ENCODE measurements at regions not wholly inside any gene's neighbourhood (a gene's known extent, or its start where the extent isn't known, plus 50 kb on each side); places are given as distances from the start of the nearest gene placed in this dataset.

GRCh38 chr7:93013446-93014061 lies 104.2 kb downstream of the SAMD9 start:
- H3K4me3 ChIP-seq (ENCODE audit: low read length): no peak overlapping the region
- no peaks in the 10 kb centered on the region for H3K27me3 ChIP-seq (ENCODE audit: low read length)
- no peaks in the 10 kb centered on the region for H3K36me3 ChIP-seq (ENCODE audit: insufficient read depth, low read length)
- H3K9ac ChIP-seq (ENCODE audit: low read length): no peak overlapping the region
- no peaks in the 10 kb centered on the region for H3K9me2 ChIP-seq (replicated peaks; ENCODE audit: insufficient read depth, low read length)
- H3K4me1 ChIP-seq (ENCODE audit: low read length): no peaks in the 10 kb centered on the region
- no peaks in the 10 kb centered on the region for H3K9me3 ChIP-seq (ENCODE audit: low read length)
- H3K79me2 ChIP-seq (ENCODE audit: low read length): no peaks in the 10 kb centered on the region
- H3K4me2 ChIP-seq (ENCODE audit: low read depth, low read length, poor library complexity, severe bottlenecking): no peak overlapping the region
- no peaks in the 10 kb centered on the region for H4K20me1 ChIP-seq (ENCODE audit: insufficient read depth, low read depth, low read length)
- no peak overlapping the region for H2AFZ ChIP-seq (ENCODE audit: low read length)
- DNase-seq: no peak
- H3K27ac ChIP-seq (ENCODE audit: low read length): no peak overlapping the region

GRCh38 chr7:93011351-93012294 lies 106.2 kb downstream of the SAMD9 start:
- Histone ChIP-seq H3K9ac (ENCODE audit: low read length) (no peak overlapping the region), H3K4me3 (ENCODE audit: low read length) (no peak overlapping the region), H3K36me3 (ENCODE audit: insufficient read depth, low read length) (no peaks in the 10 kb centered on the region), H3K27ac (ENCODE audit: low read length) (no peak overlapping the region), H3K27me3 (ENCODE audit: low read length) (no peaks in the 10 kb centered on the region), H3K4me2 (ENCODE audit: low read depth, low read length, poor library complexity, severe bottlenecking) (no peak overlapping the region), H3K9me3 (ENCODE audit: low read length) (no peaks in the 10 kb centered on the region), H2AFZ (ENCODE audit: low read length) (no peak overlapping the region), H4K20me1 (ENCODE audit: insufficient read depth, low read depth, low read length) (no peaks in the 10 kb centered on the region), H3K4me1 (ENCODE audit: low read length) (no peaks in the 10 kb centered on the region), H3K9me2 (replicated peaks; ENCODE audit: insufficient read depth, low read length) (no peaks in the 10 kb centered on the region), H3K79me2 (ENCODE audit: low read length) (no peaks in the 10 kb centered on the region)
- DNase-seq: no peak

GRCh38 chr7:93008833-93009232 lies 108.9 kb downstream of the SAMD9 start:
- DNase-seq: no peak
- H3K4me1 ChIP-seq (ENCODE audit: low read length): no peaks in the 10 kb centered on the region

GRCh38 chr7:93006480-93007095 lies 111.2 kb downstream of the SAMD9 start:
- H3K79me2 ChIP-seq (ENCODE audit: low read length): no peaks in the 10 kb centered on the region
- H3K9me3 ChIP-seq (ENCODE audit: low read length): no peaks in the 10 kb centered on the region
- no peaks in the 10 kb centered on the region for H3K9me2 ChIP-seq (replicated peaks; ENCODE audit: insufficient read depth, low read length)
- no peaks in the 10 kb centered on the region for H3K27me3 ChIP-seq (ENCODE audit: low read length)
- no peaks in the 10 kb centered on the region for H3K4me1 ChIP-seq (ENCODE audit: low read length)
- DNase-seq: no peak
- H3K9ac ChIP-seq (ENCODE audit: low read length): no peak overlapping the region
- no peaks in the 10 kb centered on the region for H4K20me1 ChIP-seq (ENCODE audit: insufficient read depth, low read depth, low read length)
- no peak overlapping the region for H2AFZ ChIP-seq (ENCODE audit: low read length)
- no peak overlapping the region for H3K27ac ChIP-seq (ENCODE audit: low read length)
- no peak overlapping the region for H3K4me2 ChIP-seq (ENCODE audit: low read depth, low read length, poor library complexity, severe bottlenecking)
- H3K4me3 ChIP-seq (ENCODE audit: low read length): no peak overlapping the region
- no peaks in the 10 kb centered on the region for H3K36me3 ChIP-seq (ENCODE audit: insufficient read depth, low read length)

More at GRCh38 chr7:93008833-93009232, 108.9 kb downstream of the SAMD9 start:
- H4K20me1 ChIP-seq (ENCODE audit: insufficient read depth, low read depth, low read length): no peaks in the 10 kb centered on the region
- no peak overlapping the region for H3K27ac ChIP-seq (ENCODE audit: low read length)
- no peak overlapping the region for H2AFZ ChIP-seq (ENCODE audit: low read length)
- no peaks in the 10 kb centered on the region for H3K9me2 ChIP-seq (replicated peaks; ENCODE audit: insufficient read depth, low read length)
- H3K4me2 ChIP-seq (ENCODE audit: low read depth, low read length, poor library complexity, severe bottlenecking): no peak overlapping the region
- no peaks in the 10 kb centered on the region for H3K9me3 ChIP-seq (ENCODE audit: low read length)
- no peaks in the 10 kb centered on the region for H3K36me3 ChIP-seq (ENCODE audit: insufficient read depth, low read length)
- no peak overlapping the region for H3K9ac ChIP-seq (ENCODE audit: low read length)
- H3K79me2 ChIP-seq (ENCODE audit: low read length): no peaks in the 10 kb centered on the region
- no peaks in the 10 kb centered on the region for H3K27me3 ChIP-seq (ENCODE audit: low read length)
- no peak overlapping the region for H3K4me3 ChIP-seq (ENCODE audit: low read length)

GRCh38 chr7:93004906-93005305 lies 112.9 kb downstream of the SAMD9 start:
- Histone ChIP-seq H3K9me2 (replicated peaks; ENCODE audit: insufficient read depth, low read length) (no peaks in the 10 kb centered on the region), H3K27ac (ENCODE audit: low read length) (no peak overlapping the region), H3K4me3 (ENCODE audit: low read length) (no peak overlapping the region), H4K20me1 (ENCODE audit: insufficient read depth, low read depth, low read length) (no peaks in the 10 kb centered on the region), H3K4me2 (ENCODE audit: low read depth, low read length, poor library complexity, severe bottlenecking) (no peak overlapping the region), H3K9ac (ENCODE audit: low read length) (no peak overlapping the region), H2AFZ (ENCODE audit: low read length) (no peak overlapping the region), H3K36me3 (ENCODE audit: insufficient read depth, low read length) (no peaks in the 10 kb centered on the region), H3K79me2 (ENCODE audit: low read length) (no peaks in the 10 kb centered on the region), H3K4me1 (ENCODE audit: low read length) (no peaks in the 10 kb centered on the region), H3K27me3 (ENCODE audit: low read length) (no peaks in the 10 kb centered on the region), H3K9me3 (ENCODE audit: low read length) (no peaks in the 10 kb centered on the region)
- no peak for DNase-seq

GRCh38 chr7:92997719-92998118 lies 120.1 kb downstream of the SAMD9 start:
- H3K9me2 ChIP-seq (replicated peaks; ENCODE audit: insufficient read depth, low read length): no peaks in the 10 kb centered on the region
- no peak overlapping the region for H3K9ac ChIP-seq (ENCODE audit: low read length)
- H3K27ac ChIP-seq (ENCODE audit: low read length): no peak overlapping the region
- no peaks in the 10 kb centered on the region for H4K20me1 ChIP-seq (ENCODE audit: insufficient read depth, low read depth, low read length)
- no peak overlapping the region for H3K4me2 ChIP-seq (ENCODE audit: low read depth, low read length, poor library complexity, severe bottlenecking)
- no peak for DNase-seq
- no peak overlapping the region for H2AFZ ChIP-seq (ENCODE audit: low read length)
- H3K36me3 ChIP-seq (ENCODE audit: insufficient read depth, low read length): no peaks in the 10 kb centered on the region
- H3K4me1 ChIP-seq (ENCODE audit: low read length): no peaks in the 10 kb centered on the region
- H3K79me2 ChIP-seq (ENCODE audit: low read length): no peaks in the 10 kb centered on the region
- no peaks in the 10 kb centered on the region for H3K9me3 ChIP-seq (ENCODE audit: low read length)
- H3K4me3 ChIP-seq (ENCODE audit: low read length): no peak overlapping the region
- H3K27me3 ChIP-seq (ENCODE audit: low read length): no peaks in the 10 kb centered on the region

GRCh38 chr7:92997152-92997551 lies 120.6 kb downstream of the SAMD9 start:
- no peaks in the 10 kb centered on the region for H4K20me1 ChIP-seq (ENCODE audit: insufficient read depth, low read depth, low read length)
- H3K4me1 ChIP-seq (ENCODE audit: low read length): no peaks in the 10 kb centered on the region
- H3K9me3 ChIP-seq (ENCODE audit: low read length): no peaks in the 10 kb centered on the region
- no peak overlapping the region for H3K4me3 ChIP-seq (ENCODE audit: low read length)
- H3K27ac ChIP-seq (ENCODE audit: low read length): no peak overlapping the region
- no peak for DNase-seq
- no peak overlapping the region for H3K4me2 ChIP-seq (ENCODE audit: low read depth, low read length, poor library complexity, severe bottlenecking)
- no peaks in the 10 kb centered on the region for H3K27me3 ChIP-seq (ENCODE audit: low read length)
- no peak overlapping the region for H3K9ac ChIP-seq (ENCODE audit: low read length)
- no peaks in the 10 kb centered on the region for H3K9me2 ChIP-seq (replicated peaks; ENCODE audit: insufficient read depth, low read length)
- H2AFZ ChIP-seq (ENCODE audit: low read length): no peak overlapping the region
- no peaks in the 10 kb centered on the region for H3K79me2 ChIP-seq (ENCODE audit: low read length)
- no peaks in the 10 kb centered on the region for H3K36me3 ChIP-seq (ENCODE audit: insufficient read depth, low read length)

GRCh38 chr7:92994901-92995300 lies 122.9 kb downstream of the SAMD9 start:
- no peak overlapping the region for H3K4me3 ChIP-seq (ENCODE audit: low read length)
- no peaks in the 10 kb centered on the region for H3K9me2 ChIP-seq (replicated peaks; ENCODE audit: insufficient read depth, low read length)
- DNase-seq: no peak
- H3K4me2 ChIP-seq (ENCODE audit: low read depth, low read length, poor library complexity, severe bottlenecking): no peak overlapping the region
- H3K36me3 ChIP-seq (ENCODE audit: insufficient read depth, low read length): no peaks in the 10 kb centered on the region
- H3K9me3 ChIP-seq (ENCODE audit: low read length): no peaks in the 10 kb centered on the region
- H3K79me2 ChIP-seq (ENCODE audit: low read length): no peaks in the 10 kb centered on the region
- no peaks in the 10 kb centered on the region for H3K27me3 ChIP-seq (ENCODE audit: low read length)
- H4K20me1 ChIP-seq (ENCODE audit: insufficient read depth, low read depth, low read length): no peaks in the 10 kb centered on the region
- no peak overlapping the region for H2AFZ ChIP-seq (ENCODE audit: low read length)
- no peak overlapping the region for H3K27ac ChIP-seq (ENCODE audit: low read length)
- no peaks in the 10 kb centered on the region for H3K4me1 ChIP-seq (ENCODE audit: low read length)
- no peak overlapping the region for H3K9ac ChIP-seq (ENCODE audit: low read length)

Data from Karpas-422 (cell line).